ENCODE measurements at regions not wholly inside any gene's neighbourhood (a gene's known extent, or its start where the extent isn't known, plus 50 kb on each side); places are given as distances from the start of the nearest gene placed in this dataset.

DNA sequence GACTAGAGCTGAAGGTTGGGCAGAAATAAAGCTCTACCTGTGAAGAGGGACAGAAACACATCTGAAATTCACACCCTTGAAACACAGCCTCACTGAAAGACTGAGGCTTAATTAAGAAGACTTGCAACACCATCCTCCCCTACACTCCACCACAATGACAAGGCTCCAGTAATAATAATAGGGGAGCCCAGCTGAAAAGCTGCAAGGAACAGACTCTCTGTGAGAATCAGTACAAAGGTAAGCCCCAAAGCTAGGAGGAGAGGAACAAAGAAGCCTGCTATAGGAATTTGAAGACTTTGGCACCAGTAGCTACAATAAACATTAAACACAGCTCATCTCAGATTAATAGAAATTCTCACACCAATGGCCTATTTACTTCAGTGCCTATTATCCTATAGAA lies 176.9 kb downstream of the FAT3 start:
- TF ChIP-seq, protein P1, sequence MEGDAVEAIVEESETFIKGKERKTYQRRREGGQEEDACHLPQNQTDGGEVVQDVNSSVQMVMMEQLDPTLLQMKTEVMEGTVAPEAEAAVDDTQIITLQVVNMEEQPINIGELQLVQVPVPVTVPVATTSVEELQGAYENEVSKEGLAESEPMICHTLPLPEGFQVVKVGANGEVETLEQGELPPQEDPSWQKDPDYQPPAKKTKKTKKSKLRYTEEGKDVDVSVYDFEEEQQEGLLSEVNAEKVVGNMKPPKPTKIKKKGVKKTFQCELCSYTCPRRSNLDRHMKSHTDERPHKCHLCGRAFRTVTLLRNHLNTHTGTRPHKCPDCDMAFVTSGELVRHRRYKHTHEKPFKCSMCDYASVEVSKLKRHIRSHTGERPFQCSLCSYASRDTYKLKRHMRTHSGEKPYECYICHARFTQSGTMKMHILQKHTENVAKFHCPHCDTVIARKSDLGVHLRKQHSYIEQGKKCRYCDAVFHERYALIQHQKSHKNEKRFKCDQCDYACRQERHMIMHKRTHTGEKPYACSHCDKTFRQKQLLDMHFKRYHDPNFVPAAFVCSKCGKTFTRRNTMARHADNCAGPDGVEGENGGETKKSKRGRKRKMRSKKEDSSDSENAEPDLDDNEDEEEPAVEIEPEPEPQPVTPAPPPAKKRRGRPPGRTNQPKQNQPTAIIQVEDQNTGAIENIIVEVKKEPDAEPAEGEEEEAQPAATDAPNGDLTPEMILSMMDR (IDR thresholded peaks at IDR 0.05): no peak
- Histone ChIP-seq H3K4me1 (no peaks in the 10 kb centered on the region), H3K27me3 (no peaks in the 10 kb centered on the region), H3K27ac (no peak overlapping the region), H3K36me3 (no peaks in the 10 kb centered on the region), H3K9me3 (no peaks in the 10 kb centered on the region), H3K4me3 (no peak overlapping the region)
- intact Hi-C loops (cut with DNase I): no loop called here
- no peak for DNase-seq (ENCODE audit: low spot score in 2 of 2)

- no peak overlapping the region for H3K4me3 ChIP-seq
- H3K4me1 ChIP-seq: no peaks in the 10 kb centered on the region
- no peaks in the 10 kb centered on the region for H3K9me3 ChIP-seq
- TF ChIP-seq, protein P1 (IDR thresholded peaks at IDR 0.05): no peak
- intact Hi-C loops (cut with DNase I): no loop called here
- H3K27ac ChIP-seq: no peak overlapping the region
- no peaks in the 10 kb centered on the region for H3K36me3 ChIP-seq
- no peaks in the 10 kb centered on the region for H3K27me3 ChIP-seq
- DNase-seq (ENCODE audit: low spot score in 2 of 2): no peak
Observed at GRCh38 chr11:92406472-92406871, 181.9 kb downstream of the FAT3 start.

GRCh38 chr11:92409355-92409754 lies 184.7 kb downstream of the FAT3 start:
- TF ChIP-seq, protein P1 (IDR thresholded peaks at IDR 0.05): no peak
- no peaks in the 10 kb centered on the region for H3K9me3 ChIP-seq
- H3K36me3 ChIP-seq: no peaks in the 10 kb centered on the region
- no peaks in the 10 kb centered on the region for H3K4me1 ChIP-seq
- no peak for DNase-seq (ENCODE audit: low spot score in 2 of 2)
- H3K4me3 ChIP-seq: no peak overlapping the region
- no peak overlapping the region for H3K27ac ChIP-seq
- intact Hi-C loops (cut with DNase I): no loop called here
- no peaks in the 10 kb centered on the region for H3K27me3 ChIP-seq

DNA sequence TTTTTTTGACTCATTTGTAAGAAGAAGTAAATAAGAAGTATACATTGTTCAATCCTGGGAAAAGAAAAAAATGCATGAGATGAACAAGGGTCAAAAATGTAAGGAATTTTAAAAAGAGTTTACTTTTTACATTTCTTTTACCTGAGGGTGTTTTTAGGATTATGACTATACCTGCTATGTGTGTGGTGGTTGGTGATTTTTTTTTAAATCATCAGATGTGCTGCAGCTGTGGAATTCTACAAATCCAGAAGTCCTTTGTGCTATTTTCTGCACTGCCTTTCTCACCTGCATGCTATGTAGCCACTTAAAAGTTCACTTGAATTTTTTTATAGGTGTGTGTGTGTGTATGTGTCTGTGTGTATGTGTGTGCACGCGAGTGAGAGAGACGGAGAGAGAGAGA lies 185.3 kb downstream of the FAT3 start:
- no peaks in the 10 kb centered on the region for H3K9me3 ChIP-seq
- H3K4me1 ChIP-seq: peaks cover 0 to 1% of the 10 kb centered on the region in 2 donors
- no peaks in the 10 kb centered on the region for H3K36me3 ChIP-seq
- no peak overlapping the region for H3K4me3 ChIP-seq
- intact Hi-C loops (cut with DNase I): loop anchor here (10.0 kb wide), 3 partner anchors 185 to 1965 kb away; partner anchors contain the start of gene FAT3
- H3K27ac ChIP-seq: no peak overlapping the region
- TF ChIP-seq, protein P1 (IDR thresholded peaks at IDR 0.05): no peak
- no peaks in the 10 kb centered on the region for H3K27me3 ChIP-seq
- no peak for DNase-seq (ENCODE audit: low spot score in 2 of 2)

GRCh38 chr11:92410526-92410925 lies 185.9 kb downstream of the FAT3 start:
- no peak for DNase-seq (ENCODE audit: low spot score in 2 of 2)
- Histone ChIP-seq H3K4me3 (no peak overlapping the region), H3K9me3 (no peaks in the 10 kb centered on the region), H3K27ac (no peak overlapping the region), H3K4me1 (peaks cover 0 to 3% of the 10 kb centered on the region in 2 donors), H3K27me3 (no peaks in the 10 kb centered on the region), H3K36me3 (no peaks in the 10 kb centered on the region)
- intact Hi-C loops (cut with DNase I): loop anchor here (10.0 kb wide), 3 partner anchors 186 to 1966 kb away; partner anchors contain the start of gene FAT3
- TF ChIP-seq, protein P1 (IDR thresholded peaks at IDR 0.05): no peak

DNA sequence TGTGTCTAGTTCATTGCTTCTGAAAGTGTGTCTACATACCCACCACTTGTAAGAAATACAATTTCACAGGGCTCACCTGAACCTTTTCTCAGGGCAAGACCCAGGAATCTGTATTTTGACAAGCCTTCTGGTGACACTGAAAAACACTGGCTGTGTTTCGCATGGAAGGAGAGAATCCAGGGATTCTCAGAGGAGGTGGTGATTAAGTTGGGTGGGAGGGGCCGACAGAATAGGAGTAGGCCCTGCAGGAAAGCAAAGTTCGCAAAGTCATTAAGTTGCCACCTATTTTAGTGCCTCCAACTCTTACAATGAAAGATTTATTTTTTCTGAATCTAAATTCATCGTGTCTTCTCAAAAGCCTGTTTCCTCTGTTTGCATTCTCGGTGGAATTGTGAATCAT lies 186.8 kb downstream of the FAT3 start:
- DNase-seq (ENCODE audit: low spot score in 2 of 2): no peak
- peaks cover 0 to 3% of the 10 kb centered on the region in 2 donors for H3K4me1 ChIP-seq
- intact Hi-C loops (cut with DNase I): loop anchor here (10.0 kb wide), 3 partner anchors 187 to 1967 kb away; partner anchors contain the start of gene FAT3
- no peaks in the 10 kb centered on the region for H3K36me3 ChIP-seq
- no peak overlapping the region for H3K4me3 ChIP-seq
- H3K27me3 ChIP-seq: no peaks in the 10 kb centered on the region
- no peak overlapping the region for H3K27ac ChIP-seq
- no peaks in the 10 kb centered on the region for H3K9me3 ChIP-seq
- TF ChIP-seq, protein P1 (IDR thresholded peaks at IDR 0.05): no peak

All from ascending aorta (tissue), 2 donors.